ENCODE measurements at regions not wholly inside any gene's neighbourhood (a gene's known extent, or its start where the extent isn't known, plus 50 kb on each side); places are given as distances from the start of the nearest gene placed in this dataset.

DNA sequence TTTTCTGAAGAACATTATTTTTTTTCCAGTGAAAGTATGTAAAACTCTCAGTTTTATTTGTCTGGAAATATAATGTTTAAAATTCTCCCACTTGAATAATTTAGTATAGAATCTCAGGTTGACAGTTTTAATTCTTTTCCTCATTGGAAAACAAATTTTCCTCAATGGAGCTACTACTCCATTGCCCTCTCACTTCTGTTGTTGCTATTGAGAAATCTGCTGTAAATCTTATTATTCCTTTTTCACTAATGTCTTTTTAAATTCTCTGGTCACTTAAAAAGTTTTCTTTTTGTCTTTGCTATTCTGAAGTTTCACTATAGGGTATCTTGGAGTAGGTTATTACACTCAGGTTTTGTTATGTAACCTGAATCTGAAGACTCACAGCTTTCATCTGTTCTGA lies 216.1 kb upstream of the PMFBP1 start:
- no peak for DNase-seq
- Histone ChIP-seq H3K36me3 (no peaks in the 10 kb centered on the region), H3K4me3 (no peak overlapping the region), H3K27me3 (no peaks in the 10 kb centered on the region), H3K9me3 (peaks cover 3% of the 10 kb centered on the region)

GRCh38 chr16:72384651-72385050 lies 212.7 kb upstream of the PMFBP1 start:
- DNase-seq: no peak
- Histone ChIP-seq H3K9me3 (peaks cover 3% of the 10 kb centered on the region), H3K36me3 (no peaks in the 10 kb centered on the region), H3K27me3 (no peaks in the 10 kb centered on the region), H3K4me3 (no peak overlapping the region)

GRCh38 chr16:72380283-72380682 lies 208.3 kb upstream of the PMFBP1 start:
- no peaks in the 10 kb centered on the region for H3K9me3 ChIP-seq
- H3K4me3 ChIP-seq: no peak overlapping the region
- no peak for DNase-seq
- no peaks in the 10 kb centered on the region for H3K36me3 ChIP-seq
- H3K27me3 ChIP-seq: no peaks in the 10 kb centered on the region

- H3K4me3 ChIP-seq: no peak overlapping the region
- no peak for DNase-seq
- H3K36me3 ChIP-seq: no peaks in the 10 kb centered on the region
- no peaks in the 10 kb centered on the region for H3K27me3 ChIP-seq
- no peaks in the 10 kb centered on the region for H3K9me3 ChIP-seq
Measured at GRCh38 chr16:72373201-72373600, 201.2 kb upstream of the PMFBP1 start.

GRCh38 chr16:72372087-72373045 lies 200.4 kb upstream of the PMFBP1 start:
- DNase-seq: no peak
- H3K9me3 ChIP-seq: no peaks in the 10 kb centered on the region
- H3K36me3 ChIP-seq: no peaks in the 10 kb centered on the region
- no peaks in the 10 kb centered on the region for H3K27me3 ChIP-seq
- no peak overlapping the region for H3K4me3 ChIP-seq

- H3K27me3 ChIP-seq: no peaks in the 10 kb centered on the region
- H3K9me3 ChIP-seq: no peaks in the 10 kb centered on the region
- DNase-seq: no peak
- H3K4me3 ChIP-seq: no peak overlapping the region
- H3K36me3 ChIP-seq: no peaks in the 10 kb centered on the region
Measured at GRCh38 chr16:72371307-72372086, 199.5 kb upstream of the PMFBP1 start.

DNA sequence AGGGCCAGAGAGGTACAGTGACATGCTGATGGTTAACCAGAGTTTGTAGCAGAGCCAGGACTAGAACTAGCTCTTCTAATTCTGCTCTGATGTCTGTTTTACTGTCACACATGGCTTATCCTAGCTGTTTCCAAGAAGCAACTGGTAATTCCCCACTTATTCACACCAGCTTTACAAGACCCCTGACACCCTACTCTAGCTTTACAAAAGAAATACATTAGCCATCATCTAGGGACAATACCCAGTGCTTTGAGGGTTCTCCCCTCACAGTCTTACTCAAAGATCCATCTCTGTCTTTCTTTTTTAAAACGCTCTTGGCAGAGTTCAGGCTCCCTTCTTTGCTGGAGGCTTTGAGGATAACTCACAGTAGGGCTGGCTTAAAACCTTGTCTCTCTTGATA lies 197.3 kb upstream of the PMFBP1 start:
- Histone ChIP-seq H3K4me3 (no peak overlapping the region), H3K9me3 (no peaks in the 10 kb centered on the region), H3K36me3 (no peaks in the 10 kb centered on the region), H3K27me3 (no peaks in the 10 kb centered on the region)
- no peak for DNase-seq

- Histone ChIP-seq H3K9me3 (no peaks in the 10 kb centered on the region), H3K4me3 (no peak overlapping the region), H3K27me3 (no peaks in the 10 kb centered on the region), H3K36me3 (no peaks in the 10 kb centered on the region)
- no peak for DNase-seq
Measured at GRCh38 chr16:72367851-72368250, 195.9 kb upstream of the PMFBP1 start.

- no peak for DNase-seq
- no peaks in the 10 kb centered on the region for H3K36me3 ChIP-seq
Measured at GRCh38 chr16:72362973-72363372, 191.0 kb upstream of the PMFBP1 start.

GRCh38 chr16:72362476-72362875 lies 190.5 kb upstream of the PMFBP1 start:
- Histone ChIP-seq H3K9me3 (no peaks in the 10 kb centered on the region), H3K27me3 (no peaks in the 10 kb centered on the region), H3K36me3 (no peaks in the 10 kb centered on the region), H3K4me3 (no peak overlapping the region)
- DNase-seq: no peak

More at GRCh38 chr16:72362973-72363372, 191.0 kb upstream of the PMFBP1 start:
- H3K4me3 ChIP-seq: no peak overlapping the region
- H3K27me3 ChIP-seq: no peaks in the 10 kb centered on the region
- no peaks in the 10 kb centered on the region for H3K9me3 ChIP-seq

- no peaks in the 10 kb centered on the region for H3K27me3 ChIP-seq
- H3K4me3 ChIP-seq: no peak overlapping the region
- DNase-seq: no peak
- H3K36me3 ChIP-seq: no peaks in the 10 kb centered on the region
- H3K9me3 ChIP-seq: no peaks in the 10 kb centered on the region
Measured at GRCh38 chr16:72357910-72358309, 186.0 kb upstream of the PMFBP1 start.

DNA sequence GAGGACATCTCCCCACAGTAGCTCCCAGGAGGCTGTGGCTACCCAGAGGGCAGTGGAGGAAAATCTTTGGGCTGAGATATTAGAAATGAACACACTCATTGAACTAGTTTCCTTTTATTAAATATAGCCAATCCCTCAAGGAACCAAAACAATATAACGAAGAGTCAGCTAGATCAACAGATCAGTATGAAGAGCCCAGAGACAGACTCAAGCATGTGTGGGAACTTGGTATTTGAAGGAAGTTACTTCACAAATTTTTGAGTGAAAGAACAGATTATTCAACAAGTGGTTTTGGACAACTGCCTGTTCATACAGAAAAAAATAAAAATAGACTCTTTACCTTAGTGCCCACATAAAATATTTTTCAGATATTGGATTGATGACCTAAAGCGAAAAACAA lies 183.6 kb upstream of the PMFBP1 start:
- no peaks in the 10 kb centered on the region for H3K36me3 ChIP-seq
- no peak overlapping the region for H3K4me3 ChIP-seq
- DNase-seq: no peak
- H3K27me3 ChIP-seq: no peaks in the 10 kb centered on the region
- no peaks in the 10 kb centered on the region for H3K9me3 ChIP-seq

GRCh38 chr16:72349719-72350118 lies 177.8 kb upstream of the PMFBP1 start:
- DNase-seq: no peak
- H3K27me3 ChIP-seq: no peaks in the 10 kb centered on the region
- H3K4me3 ChIP-seq: no peak overlapping the region
- no peaks in the 10 kb centered on the region for H3K36me3 ChIP-seq
- no peaks in the 10 kb centered on the region for H3K9me3 ChIP-seq

DNA sequence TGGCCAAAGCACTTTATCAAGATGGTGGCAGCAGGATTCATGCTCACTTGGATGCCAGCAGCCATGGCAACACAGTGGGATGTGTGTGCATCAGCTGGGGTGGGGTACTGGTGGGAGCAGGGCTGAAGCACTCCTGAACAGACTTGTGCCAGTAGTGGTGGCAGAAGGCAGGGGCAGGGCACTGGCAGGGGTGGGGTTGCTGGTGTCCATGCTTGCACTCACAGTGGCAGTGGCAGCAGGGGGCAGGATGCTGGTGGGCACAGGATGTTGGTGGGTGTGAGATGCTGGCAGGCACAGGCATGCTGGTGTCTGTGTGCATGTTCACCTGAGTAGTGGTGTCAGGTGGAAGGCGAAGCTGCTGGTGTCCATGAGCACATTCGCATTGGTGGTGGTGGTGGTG lies 161.0 kb upstream of the PMFBP1 start:
- Histone ChIP-seq H3K9me3 (no peaks in the 10 kb centered on the region), H3K36me3 (no peaks in the 10 kb centered on the region), H3K27me3 (no peaks in the 10 kb centered on the region), H3K4me3 (no peak overlapping the region)
- no peak for DNase-seq

DNA sequence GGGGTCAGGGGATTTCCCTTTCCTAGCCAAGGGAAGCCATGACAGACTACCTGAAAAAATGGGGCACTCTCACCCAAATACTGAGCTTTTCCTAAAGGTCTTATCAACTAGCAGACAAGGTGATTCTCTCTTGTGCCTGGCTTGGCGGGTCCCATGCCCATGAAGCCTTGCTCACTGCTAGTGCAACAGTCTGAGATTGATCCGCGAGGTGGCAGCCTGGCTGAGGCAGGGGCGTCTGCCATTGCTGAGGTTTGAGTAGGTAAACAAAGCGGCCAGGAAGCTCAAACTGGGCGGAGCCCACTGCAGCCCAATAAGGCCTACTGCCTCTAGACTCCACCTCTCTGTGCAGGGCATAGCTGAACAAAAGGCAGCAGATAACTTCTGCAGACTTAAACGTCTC lies 152.6 kb upstream of the PMFBP1 start:
- H3K4me3 ChIP-seq: no peak overlapping the region
- H3K27me3 ChIP-seq: no peaks in the 10 kb centered on the region
- H3K36me3 ChIP-seq: no peaks in the 10 kb centered on the region
- no peak for DNase-seq
- H3K9me3 ChIP-seq: no peaks in the 10 kb centered on the region

GRCh38 chr16:72317446-72317845 lies 145.5 kb upstream of the PMFBP1 start:
- no peak overlapping the region for H3K4me3 ChIP-seq
- H3K36me3 ChIP-seq: no peaks in the 10 kb centered on the region
- H3K27me3 ChIP-seq: no peaks in the 10 kb centered on the region
- H3K9me3 ChIP-seq: no peaks in the 10 kb centered on the region
- DNase-seq: no peak

- DNase-seq: no peak
Measured at GRCh38 chr16:72313903-72314302, 141.9 kb upstream of the PMFBP1 start.

More at GRCh38 chr16:72313903-72314302, 141.9 kb upstream of the PMFBP1 start:
- Histone ChIP-seq H3K36me3 (no peaks in the 10 kb centered on the region), H3K27me3 (no peaks in the 10 kb centered on the region), H3K9me3 (no peaks in the 10 kb centered on the region), H3K4me3 (no peak overlapping the region)
